HUES48 (cell line): ENCODE measurements at regions not wholly inside any gene's neighbourhood (a gene's known extent, or its start where the extent isn't known, plus 50 kb on each side); places are given as distances from the start of the nearest gene placed in this dataset.

ENCODE experiments used
- H3K27ac ChIP-seq: one replicate; pipeline ENCODE4 v1.7.0; 2013; ENCODE audit warnings: low read depth, low read length, inconsistent platforms
- H3K27me3 ChIP-seq: 2 replicates; pipeline ENCODE4 v1.6.1; 2013; ENCODE audit warnings: mild to moderate bottlenecking, low read length; ENCODE audit not compliant: control insufficient read depth, insufficient read depth
- H3K36me3 ChIP-seq: 2 replicates; pipeline ENCODE4 v1.6.1; 2013; ENCODE audit warnings: low read length; ENCODE audit not compliant: control insufficient read depth, insufficient read depth
- H3K4me1 ChIP-seq: 2 replicates; pipeline ENCODE4 v1.6.1; 2013; ENCODE audit warnings: mild to moderate bottlenecking, low read length; ENCODE audit not compliant: control insufficient read depth, insufficient read depth
- H3K4me3 ChIP-seq: 2 replicates; pipeline ENCODE4 v1.5.1; 2013; ENCODE audit warnings: mild to moderate bottlenecking, low read depth, low read length
- H3K9ac ChIP-seq: 2 replicates; pipeline ENCODE4 v1.6.1; 2013; ENCODE audit warnings: mild to moderate bottlenecking, low read depth, low read length, moderate library complexity
- H3K9me3 ChIP-seq: 2 replicates; pipeline ENCODE4 v1.6.1; 2013; ENCODE audit warnings: low read length; ENCODE audit not compliant: control insufficient read depth, insufficient read depth

- Histone ChIP-seq H3K4me3 (no peak overlapping the region), H3K27ac (no peak overlapping the region), H3K9me3 (no peaks in the 10 kb centered on the region), H3K36me3 (no peaks in the 10 kb centered on the region), H3K4me1 (no peaks in the 10 kb centered on the region), H3K27me3 (no peaks in the 10 kb centered on the region), H3K9ac (no peak overlapping the region)
Observed at GRCh38 chr5:135688385-135688784, 109.6 kb upstream of the CXCL14 start.

- H3K36me3 ChIP-seq: no peaks in the 10 kb centered on the region
- no peak overlapping the region for H3K4me3 ChIP-seq
- H3K27ac ChIP-seq: no peak overlapping the region
- no peaks in the 10 kb centered on the region for H3K27me3 ChIP-seq
- H3K9me3 ChIP-seq: no peaks in the 10 kb centered on the region
- no peak overlapping the region for H3K9ac ChIP-seq
- H3K4me1 ChIP-seq: no peaks in the 10 kb centered on the region
Observed at GRCh38 chr5:135683189-135683588, 104.4 kb upstream of the CXCL14 start.

GRCh38 chr5:135680713-135681112 lies 101.9 kb upstream of the CXCL14 start:
- H3K4me3 ChIP-seq: no peak overlapping the region
- no peaks in the 10 kb centered on the region for H3K4me1 ChIP-seq
- no peaks in the 10 kb centered on the region for H3K27me3 ChIP-seq
- no peaks in the 10 kb centered on the region for H3K36me3 ChIP-seq
- no peak overlapping the region for H3K27ac ChIP-seq
- H3K9me3 ChIP-seq: no peaks in the 10 kb centered on the region
- no peak overlapping the region for H3K9ac ChIP-seq

GRCh38 chr5:135678640-135679268 lies 100.0 kb upstream of the CXCL14 start:
- Histone ChIP-seq H3K36me3 (no peaks in the 10 kb centered on the region), H3K4me3 (no peak overlapping the region), H3K27ac (no peak overlapping the region), H3K9me3 (no peaks in the 10 kb centered on the region), H3K27me3 (no peaks in the 10 kb centered on the region), H3K4me1 (no peaks in the 10 kb centered on the region), H3K9ac (no peak overlapping the region)

GRCh38 chr5:135671966-135672365 lies 93.2 kb upstream of the CXCL14 start:
- Histone ChIP-seq H3K9ac (no peak overlapping the region), H3K36me3 (no peaks in the 10 kb centered on the region), H3K9me3 (no peaks in the 10 kb centered on the region), H3K27ac (no peak overlapping the region), H3K4me3 (no peak overlapping the region), H3K27me3 (no peaks in the 10 kb centered on the region), H3K4me1 (no peaks in the 10 kb centered on the region)

- Histone ChIP-seq H3K4me1 (no peaks in the 10 kb centered on the region), H3K4me3 (no peak overlapping the region), H3K27me3 (no peaks in the 10 kb centered on the region), H3K9me3 (no peaks in the 10 kb centered on the region), H3K27ac (no peak overlapping the region), H3K36me3 (no peaks in the 10 kb centered on the region), H3K9ac (no peak overlapping the region)
Observed at GRCh38 chr5:135671052-135671705, 92.4 kb upstream of the CXCL14 start.

GRCh38 chr5:135670588-135670987 lies 91.8 kb upstream of the CXCL14 start:
- no peaks in the 10 kb centered on the region for H3K9me3 ChIP-seq
- no peak overlapping the region for H3K4me3 ChIP-seq
- H3K4me1 ChIP-seq: no peaks in the 10 kb centered on the region
- H3K27me3 ChIP-seq: no peaks in the 10 kb centered on the region
- no peak overlapping the region for H3K27ac ChIP-seq
- no peaks in the 10 kb centered on the region for H3K36me3 ChIP-seq
- no peak overlapping the region for H3K9ac ChIP-seq

- no peaks in the 10 kb centered on the region for H3K9me3 ChIP-seq
- H3K36me3 ChIP-seq: no peaks in the 10 kb centered on the region
- H3K4me3 ChIP-seq: no peak overlapping the region
- no peak overlapping the region for H3K9ac ChIP-seq
- H3K4me1 ChIP-seq: no peaks in the 10 kb centered on the region
- no peaks in the 10 kb centered on the region for H3K27me3 ChIP-seq
- H3K27ac ChIP-seq: no peak overlapping the region
Observed at GRCh38 chr5:135669416-135669815, 90.6 kb upstream of the CXCL14 start.

GRCh38 chr5:135667673-135668072 lies 88.9 kb upstream of the CXCL14 start:
- no peak overlapping the region for H3K4me3 ChIP-seq
- H3K9me3 ChIP-seq: no peaks in the 10 kb centered on the region
- H3K9ac ChIP-seq: no peak overlapping the region
- no peak overlapping the region for H3K27ac ChIP-seq
- no peaks in the 10 kb centered on the region for H3K4me1 ChIP-seq
- no peaks in the 10 kb centered on the region for H3K27me3 ChIP-seq
- no peaks in the 10 kb centered on the region for H3K36me3 ChIP-seq

GRCh38 chr5:135667204-135667603 lies 88.4 kb upstream of the CXCL14 start:
- H3K4me1 ChIP-seq: no peaks in the 10 kb centered on the region
- H3K27ac ChIP-seq: no peak overlapping the region
- no peaks in the 10 kb centered on the region for H3K9me3 ChIP-seq

GRCh38 chr5:135662683-135663082 lies 83.9 kb upstream of the CXCL14 start:
- H3K4me1 ChIP-seq: no peaks in the 10 kb centered on the region
- no peaks in the 10 kb centered on the region for H3K27me3 ChIP-seq
- H3K27ac ChIP-seq: no peak overlapping the region
- H3K9me3 ChIP-seq: peaks cover 18% of the 10 kb centered on the region
- no peaks in the 10 kb centered on the region for H3K36me3 ChIP-seq
- no peak overlapping the region for H3K4me3 ChIP-seq
- no peak overlapping the region for H3K9ac ChIP-seq

More at GRCh38 chr5:135667204-135667603, 88.4 kb upstream of the CXCL14 start:
- Histone ChIP-seq H3K4me3 (no peak overlapping the region), H3K9ac (no peak overlapping the region), H3K36me3 (no peaks in the 10 kb centered on the region), H3K27me3 (no peaks in the 10 kb centered on the region)
